ENCODE measurements at regions not wholly inside any gene's neighbourhood (a gene's known extent, or its start where the extent isn't known, plus 50 kb on each side); places are given as distances from the start of the nearest gene placed in this dataset.
"Not testable (repeated sequence)": the region's sequence is repeated elsewhere in the genome, so short reads cannot be mapped to it uniquely, and the experiment has no call there.

DNA sequence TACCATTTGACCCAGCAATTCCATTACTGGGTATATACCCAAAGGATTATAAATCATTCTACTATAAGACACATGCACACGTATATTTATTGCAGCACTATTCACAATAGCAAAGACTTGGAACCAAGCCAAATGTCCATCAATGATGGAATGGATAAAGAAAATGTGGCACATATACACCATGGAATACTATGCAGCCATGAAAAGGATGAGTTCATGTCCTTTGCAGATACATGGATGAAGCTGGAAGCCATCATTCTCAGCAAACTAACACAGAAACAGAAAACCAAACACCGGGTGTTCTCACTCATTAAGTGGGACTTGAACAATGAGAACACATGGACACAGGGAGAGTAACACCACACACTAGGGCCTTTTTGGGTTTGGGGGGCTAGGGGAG lies 787.6 kb upstream of the EYS start:
- TF ChIP-seq, protein P1, sequence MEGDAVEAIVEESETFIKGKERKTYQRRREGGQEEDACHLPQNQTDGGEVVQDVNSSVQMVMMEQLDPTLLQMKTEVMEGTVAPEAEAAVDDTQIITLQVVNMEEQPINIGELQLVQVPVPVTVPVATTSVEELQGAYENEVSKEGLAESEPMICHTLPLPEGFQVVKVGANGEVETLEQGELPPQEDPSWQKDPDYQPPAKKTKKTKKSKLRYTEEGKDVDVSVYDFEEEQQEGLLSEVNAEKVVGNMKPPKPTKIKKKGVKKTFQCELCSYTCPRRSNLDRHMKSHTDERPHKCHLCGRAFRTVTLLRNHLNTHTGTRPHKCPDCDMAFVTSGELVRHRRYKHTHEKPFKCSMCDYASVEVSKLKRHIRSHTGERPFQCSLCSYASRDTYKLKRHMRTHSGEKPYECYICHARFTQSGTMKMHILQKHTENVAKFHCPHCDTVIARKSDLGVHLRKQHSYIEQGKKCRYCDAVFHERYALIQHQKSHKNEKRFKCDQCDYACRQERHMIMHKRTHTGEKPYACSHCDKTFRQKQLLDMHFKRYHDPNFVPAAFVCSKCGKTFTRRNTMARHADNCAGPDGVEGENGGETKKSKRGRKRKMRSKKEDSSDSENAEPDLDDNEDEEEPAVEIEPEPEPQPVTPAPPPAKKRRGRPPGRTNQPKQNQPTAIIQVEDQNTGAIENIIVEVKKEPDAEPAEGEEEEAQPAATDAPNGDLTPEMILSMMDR (IDR thresholded peaks at IDR 0.05; ENCODE audit: low read length), result not testable (repeated sequence)
- TF ChIP-seq EZH2 (optimal IDR thresholded peaks at IDR 0.05; ENCODE audit: low read depth, low read length); EZH2phosphoT487 (IDR thresholded peaks at IDR 0.05; ENCODE audit: low read length): not testable (repeated sequence)
